ENCODE measurements at regions not wholly inside any gene's neighbourhood (a gene's known extent, or its start where the extent isn't known, plus 50 kb on each side); places are given as distances from the start of the nearest gene placed in this dataset.

DNA sequence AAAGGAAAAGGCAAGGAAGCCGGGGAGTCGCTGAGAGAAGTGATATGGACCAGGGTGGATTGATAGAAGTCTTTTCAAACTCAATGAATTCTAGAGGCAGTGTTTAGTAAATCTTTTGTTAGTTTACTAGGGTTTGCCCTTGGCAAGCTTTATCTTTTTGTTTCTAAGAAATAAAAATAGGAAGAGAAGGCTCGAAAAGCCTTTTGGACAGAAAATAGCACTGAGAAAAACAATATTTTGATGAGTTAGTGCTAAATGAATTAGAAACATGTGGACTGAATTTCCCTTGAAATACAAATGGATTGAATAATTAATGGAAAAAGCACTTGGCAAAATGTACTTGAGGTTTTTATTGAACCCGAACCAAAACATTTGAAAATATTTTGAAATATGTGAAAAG, 121.8 kb upstream of the SPAG17 start:
- Mint-ChIP-seq H3K4me3 (ENCODE audit: unreplicated experiment) (no peak overlapping the region), H3K36me3 (ENCODE audit: insufficient read depth, unreplicated experiment) (no peaks in the 10 kb centered on the region), H3K27me3 (ENCODE audit: insufficient read depth, unreplicated experiment) (peaks cover 2% of the 10 kb centered on the region), H3K27ac (ENCODE audit: unreplicated experiment) (no peak overlapping the region), H3K4me1 (ENCODE audit: low read depth, unreplicated experiment) (no peaks in the 10 kb centered on the region), H3K9me3 (ENCODE audit: unreplicated experiment) (no peaks in the 10 kb centered on the region)
- TF ChIP-seq, protein P1, sequence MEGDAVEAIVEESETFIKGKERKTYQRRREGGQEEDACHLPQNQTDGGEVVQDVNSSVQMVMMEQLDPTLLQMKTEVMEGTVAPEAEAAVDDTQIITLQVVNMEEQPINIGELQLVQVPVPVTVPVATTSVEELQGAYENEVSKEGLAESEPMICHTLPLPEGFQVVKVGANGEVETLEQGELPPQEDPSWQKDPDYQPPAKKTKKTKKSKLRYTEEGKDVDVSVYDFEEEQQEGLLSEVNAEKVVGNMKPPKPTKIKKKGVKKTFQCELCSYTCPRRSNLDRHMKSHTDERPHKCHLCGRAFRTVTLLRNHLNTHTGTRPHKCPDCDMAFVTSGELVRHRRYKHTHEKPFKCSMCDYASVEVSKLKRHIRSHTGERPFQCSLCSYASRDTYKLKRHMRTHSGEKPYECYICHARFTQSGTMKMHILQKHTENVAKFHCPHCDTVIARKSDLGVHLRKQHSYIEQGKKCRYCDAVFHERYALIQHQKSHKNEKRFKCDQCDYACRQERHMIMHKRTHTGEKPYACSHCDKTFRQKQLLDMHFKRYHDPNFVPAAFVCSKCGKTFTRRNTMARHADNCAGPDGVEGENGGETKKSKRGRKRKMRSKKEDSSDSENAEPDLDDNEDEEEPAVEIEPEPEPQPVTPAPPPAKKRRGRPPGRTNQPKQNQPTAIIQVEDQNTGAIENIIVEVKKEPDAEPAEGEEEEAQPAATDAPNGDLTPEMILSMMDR (IDR thresholded peaks at IDR 0.05; ENCODE audit: insufficient read depth in 1 of 2, low read depth in 1 of 2, low read length in 1 of 2, severe bottlenecking in 1 of 2, unreplicated experiment in 1 of 2) = no peak
- no peaks in the 10 kb centered on the region for H3K27me3 ChIP-seq (replicated peaks; ENCODE audit: control insufficient read depth, insufficient read depth, low read length)
- no TSS peak for BruUV-seq (replicated peaks)
- POLR2A ChIA-PET = no interaction called here
- no peak for DNase-seq
- no peaks in the 10 kb centered on the region for H3K9me3 ChIP-seq
- no peaks in the 10 kb centered on the region for H3K36me3 ChIP-seq (ENCODE audit: control insufficient read depth, insufficient read depth, low read length)
- no peak overlapping the region for H3K4me3 ChIP-seq (ENCODE audit: low read depth, low read length)
- intact Hi-C loops (cut with micrococcal nuclease; ENCODE audit: unreplicated experiment) = loop anchor here (5.0 kb wide), 1 partner anchor 60 kb away; no protein-coding TSS in a partner anchor
- CTCF ChIA-PET = no interaction called here
- no peaks in the 10 kb centered on the region for H3K4me1 ChIP-seq

DNA sequence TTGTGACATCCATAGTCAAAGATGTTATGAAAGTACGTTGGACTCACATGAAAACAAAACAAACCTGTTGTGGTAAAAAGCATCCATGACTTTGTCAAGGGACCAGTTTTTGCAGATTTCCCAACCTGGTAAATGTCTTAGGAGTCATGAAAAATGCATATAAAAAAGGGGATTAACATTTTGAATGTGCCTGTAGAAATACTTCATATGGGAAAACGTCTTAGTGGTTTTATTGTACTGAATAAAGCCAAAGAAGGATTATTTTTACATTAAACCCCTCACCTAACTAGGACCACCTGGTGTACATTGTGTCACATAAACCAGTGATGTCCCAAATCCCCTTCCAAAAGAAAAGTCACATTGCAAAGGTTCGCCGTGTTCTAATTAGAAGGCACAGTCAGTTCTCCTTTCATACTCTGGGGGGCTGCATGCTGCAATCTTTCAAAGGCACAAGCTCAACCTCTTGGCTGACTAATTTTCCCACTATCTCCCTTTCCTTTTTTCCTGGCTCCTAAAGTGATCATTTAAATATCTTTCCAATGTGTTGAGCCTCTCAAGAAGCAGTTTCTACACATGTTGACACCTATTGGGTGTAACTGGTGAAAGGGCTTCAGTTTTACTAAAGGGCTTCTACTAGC, 119.8 kb upstream of the SPAG17 start:
- Histone ChIP-seq H3K36me3 (ENCODE audit: control insufficient read depth, insufficient read depth, low read length) (no peaks in the 10 kb centered on the region), H3K4me1 (no peaks in the 10 kb centered on the region), H3K9me3 (no peaks in the 10 kb centered on the region), H3K4me3 (ENCODE audit: low read depth, low read length) (no peak overlapping the region), H3K27me3 (replicated peaks; ENCODE audit: control insufficient read depth, insufficient read depth, low read length) (no peaks in the 10 kb centered on the region)
- ChIA-PET POLR2A (no interaction called here), CTCF (interaction anchor here (1.0 kb wide), 1 partner anchor 412 kb away, joined by 4 read pairs; no protein-coding TSS in a partner anchor)
- H3K4me1 Mint-ChIP-seq (ENCODE audit: low read depth, unreplicated experiment) = no peaks in the 10 kb centered on the region
- DNase-seq = peak in 1 of 2 experiments; percentile 10
- no peaks in the 10 kb centered on the region for H3K27me3 Mint-ChIP-seq (ENCODE audit: insufficient read depth, unreplicated experiment)
- H3K27ac Mint-ChIP-seq (ENCODE audit: unreplicated experiment) = no peak overlapping the region
- TF ChIP-seq, protein P1 (IDR thresholded peaks at IDR 0.05; ENCODE audit: insufficient read depth in 1 of 2, low read depth in 1 of 2, low read length in 1 of 2, severe bottlenecking in 1 of 2, unreplicated experiment in 1 of 2) = peak; percentile 29 to 57
- H3K36me3 Mint-ChIP-seq (ENCODE audit: insufficient read depth, unreplicated experiment) = no peaks in the 10 kb centered on the region
- BruUV-seq (replicated peaks) = no TSS peak
- no peak overlapping the region for H3K4me3 Mint-ChIP-seq (ENCODE audit: unreplicated experiment)
- no peaks in the 10 kb centered on the region for H3K9me3 Mint-ChIP-seq (ENCODE audit: unreplicated experiment)
- intact Hi-C loops (cut with micrococcal nuclease; ENCODE audit: unreplicated experiment) = loop anchor here (5.0 kb wide), 1 partner anchor 58 kb away; no protein-coding TSS in a partner anchor

DNA sequence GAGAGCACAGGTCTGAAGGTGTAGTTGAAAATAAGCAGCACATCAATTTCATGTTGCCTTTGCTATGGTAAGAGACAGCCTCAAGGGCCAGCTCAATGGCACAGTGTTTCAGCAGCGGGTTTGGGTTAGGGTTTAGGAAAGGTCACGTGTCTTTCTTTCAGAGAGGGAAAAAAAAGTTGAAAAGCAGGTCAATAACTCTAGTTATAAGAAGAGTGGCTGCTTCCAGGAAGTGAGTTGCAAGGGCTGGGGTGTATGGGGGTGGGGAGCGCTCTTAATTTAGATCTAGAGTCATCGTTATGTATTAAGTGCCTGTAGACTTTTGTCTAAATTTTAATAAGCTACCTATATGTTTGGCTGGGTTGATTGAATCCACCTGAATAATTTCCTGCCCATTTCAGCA, 118.5 kb upstream of the SPAG17 start:
- Mint-ChIP-seq H3K36me3 (ENCODE audit: insufficient read depth, unreplicated experiment) (no peaks in the 10 kb centered on the region), H3K27me3 (ENCODE audit: insufficient read depth, unreplicated experiment) (peaks cover 2% of the 10 kb centered on the region), H3K4me1 (ENCODE audit: low read depth, unreplicated experiment) (no peaks in the 10 kb centered on the region), H3K9me3 (ENCODE audit: unreplicated experiment) (no peaks in the 10 kb centered on the region), H3K4me3 (ENCODE audit: unreplicated experiment) (no peak overlapping the region), H3K27ac (ENCODE audit: unreplicated experiment) (no peak overlapping the region)
- Histone ChIP-seq H3K4me1 (no peaks in the 10 kb centered on the region), H3K4me3 (ENCODE audit: low read depth, low read length) (no peak overlapping the region), H3K36me3 (ENCODE audit: control insufficient read depth, insufficient read depth, low read length) (no peaks in the 10 kb centered on the region), H3K9me3 (no peaks in the 10 kb centered on the region), H3K27me3 (replicated peaks; ENCODE audit: control insufficient read depth, insufficient read depth, low read length) (no peaks in the 10 kb centered on the region)
- no peak for DNase-seq
- CTCF ChIA-PET = no interaction called here
- POLR2A ChIA-PET = no interaction called here
- intact Hi-C loops (cut with micrococcal nuclease; ENCODE audit: unreplicated experiment) = no loop called here
- no TSS peak for BruUV-seq (replicated peaks)
- TF ChIP-seq, protein P1 (IDR thresholded peaks at IDR 0.05; ENCODE audit: insufficient read depth in 1 of 2, low read depth in 1 of 2, low read length in 1 of 2, severe bottlenecking in 1 of 2, unreplicated experiment in 1 of 2) = no peak
